Motor neuron (in vitro differentiated cells): ENCODE measurements at regions not wholly inside any gene's neighbourhood (a gene's known extent, or its start where the extent isn't known, plus 50 kb on each side); places are given as distances from the start of the nearest gene placed in this dataset.
A peak's percentile ranks its signal among the peaks of the same experiment; 100 is the strongest.

Experiments
- ATAC-seq, 8 experiments: fragments of 200-7000 bp; cut with Tn5 transposase; replicated peaks in 6 of 8; 2 replicates each; pipeline ENCODE4 v1.8.0; 2021; ENCODE audit warnings: mild to moderate bottlenecking in 8 of 8, moderate library complexity in 8 of 8
- H3K27ac ChIP-seq, 2 donors: fragments of 250-450 bp; sonication (Bioruptor Pico); 2 replicates each; pipeline ENCODE4 v1.9.0; 2021; ENCODE audit warnings: antibody characterized with exemption in 2 of 2, mild to moderate bottlenecking in 2 of 2, moderate library complexity in 1 of 2
- H3K4me1 ChIP-seq, 2 donors: fragments of 250-450 bp; sonication (Bioruptor Pico); replicated peaks in 1 of 2; 2 replicates each; pipeline ENCODE4 v1.6.1; 2021; ENCODE audit warnings: antibody characterized with exemption in 2 of 2, mild to moderate bottlenecking in 2 of 2, moderate library complexity in 1 of 2
- H3K4me3 ChIP-seq, 5 donors: fragments of 250-450 bp; sonication (Bioruptor Pico); 2 replicates each; pipeline ENCODE4 v1.9.0; 2021; ENCODE audit warnings: antibody characterized with exemption in 5 of 5, mild to moderate bottlenecking in 5 of 5, moderate library complexity in 4 of 5
- WGBS, 10 experiments: fragments of 450-650 bp; shearing (Covaris generic); methylation state at CpG; one replicate each; pipeline ENCODE4 v1.0.0; 2022; 5-methylcytosine and 5-hydroxymethylcytosine counted together
- in situ Hi-C, 9 experiments: fragments of 400-800 bp; cut with MboI; loops; one replicate each; pipeline ENCODE4 v1.15.0; 2021; ENCODE audit warnings: low sequenced_read_pairs in 9 of 9, low pct_unique_long_range_greater_than_20kb in 2 of 9; ENCODE audit not compliant: unreplicated experiment in 9 of 9

DNA sequence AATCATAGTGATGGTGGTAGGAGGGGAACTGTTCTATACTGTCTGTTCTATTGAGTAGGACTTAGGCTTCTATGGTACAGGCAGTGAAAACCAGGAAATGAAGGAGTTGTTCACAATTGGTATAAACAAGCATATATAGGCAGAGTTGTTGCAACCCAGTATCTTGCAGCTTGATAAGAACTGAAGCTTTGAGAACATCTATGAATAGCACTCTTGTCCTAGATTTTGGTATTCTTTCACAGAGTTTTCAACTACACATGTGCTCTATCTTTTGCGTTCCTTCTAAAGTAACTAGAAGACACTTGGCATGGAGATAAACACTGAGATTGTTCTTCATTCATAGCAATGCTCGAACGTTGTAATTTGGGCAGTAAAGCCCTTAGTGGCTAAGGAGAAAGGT lies 91.8 kb downstream of the KCNJ2 start:
- no peak overlapping the region for H3K4me3 ChIP-seq
- in situ Hi-C loops: no loop called here
- no peak overlapping the region for H3K27ac ChIP-seq
- no peaks in the 10 kb centered on the region for H3K4me1 ChIP-seq
- ATAC-seq: no peak
- 10 to 100% (median 79%) methylated on average over 2 to 3 of the region's 3 CpGs; no CpG with 5 or more reads in 2 of the 10 experiments for WGBS, 10 experiments

DNA sequence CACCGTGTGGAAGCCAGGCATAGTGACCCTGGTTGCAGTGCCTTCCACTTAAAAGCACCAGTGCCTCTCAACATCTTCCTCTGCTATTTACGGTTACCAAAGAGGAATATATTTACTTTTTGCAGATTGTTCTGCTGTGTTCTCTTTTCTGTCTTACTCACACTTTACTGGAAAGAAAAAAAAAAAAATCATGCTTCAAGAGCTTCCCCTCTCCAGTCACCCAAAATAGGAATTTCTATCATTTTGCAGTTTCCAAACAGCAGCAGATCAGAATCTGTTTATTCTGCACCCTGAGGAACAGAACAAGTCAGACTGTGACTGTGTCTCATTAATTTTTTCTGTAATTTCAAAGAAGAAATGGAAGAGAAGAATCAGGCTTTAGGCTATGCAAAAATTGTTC lies 96.1 kb downstream of the KCNJ2 start:
- in situ Hi-C loops: no loop called here
- ATAC-seq: peak in 2 of 8 experiments; percentile 15 to 47
- 0 to 100% (median 72%) methylated on average over 1 to 2 of the region's 2 CpGs; no CpG with 5 or more reads in 1 of the 10 experiments for WGBS, 10 experiments
- Histone ChIP-seq H3K4me1 (no peaks in the 10 kb centered on the region), H3K4me3 (no peak overlapping the region), H3K27ac (no peak overlapping the region)

DNA sequence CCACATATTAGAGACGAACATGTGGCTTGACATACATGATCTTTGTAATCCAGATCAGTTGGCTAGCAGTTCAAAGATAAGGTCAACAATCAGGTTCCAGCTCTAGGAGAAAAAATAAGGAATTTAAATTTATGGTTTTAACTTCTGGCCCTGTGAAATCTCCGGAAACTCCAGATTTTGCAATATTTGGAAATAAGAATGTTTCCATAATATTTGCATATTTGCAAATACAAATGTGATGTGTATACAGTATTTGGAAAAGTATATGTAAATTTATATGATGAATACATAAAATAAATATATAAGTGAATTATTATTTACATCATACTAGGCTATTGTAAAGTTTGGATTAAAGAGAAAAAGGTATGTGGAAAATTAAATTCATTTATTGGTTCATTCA lies 97.1 kb downstream of the KCNJ2 start:
- in situ Hi-C loops: no loop called here
- ATAC-seq: peak in 1 of 8 experiments; percentile 62
- Histone ChIP-seq H3K27ac (no peak overlapping the region), H3K4me3 (no peak overlapping the region), H3K4me1 (no peaks in the 10 kb centered on the region)
- WGBS, 10 experiments: 0 to 100% (median 60%) methylated on average over 1 to 2 of the region's 2 CpGs; no CpG with 5 or more reads in 1 of the 10 experiments

DNA sequence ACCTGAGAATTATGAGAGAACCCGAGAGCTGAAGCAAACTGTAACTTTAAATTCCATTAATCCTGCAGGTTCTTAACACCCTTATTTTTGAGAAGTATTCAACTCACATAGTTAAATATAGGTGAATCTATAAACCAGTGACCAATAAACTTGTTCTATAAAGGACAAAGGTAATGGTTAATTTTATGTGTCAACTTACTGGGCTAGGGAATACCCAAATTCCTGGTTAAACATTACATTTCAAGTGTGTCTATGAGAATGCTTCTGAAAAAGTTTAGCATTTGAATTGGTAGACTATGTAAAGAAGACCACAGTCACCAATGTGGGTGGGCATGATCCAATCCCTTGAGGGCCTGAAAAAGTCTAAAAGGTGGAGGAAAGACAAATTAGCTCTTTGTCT lies 99.1 kb downstream of the KCNJ2 start:
- WGBS, 10 experiments: 20 to 100% (median 72%) methylated on average over 1 of the region's 1 CpG; no CpG with 5 or more reads in 2 of the 10 experiments
- no peak overlapping the region for H3K27ac ChIP-seq
- no peaks in the 10 kb centered on the region for H3K4me1 ChIP-seq
- no peak overlapping the region for H3K4me3 ChIP-seq
- in situ Hi-C loops: no loop called here
- ATAC-seq: no peak

DNA sequence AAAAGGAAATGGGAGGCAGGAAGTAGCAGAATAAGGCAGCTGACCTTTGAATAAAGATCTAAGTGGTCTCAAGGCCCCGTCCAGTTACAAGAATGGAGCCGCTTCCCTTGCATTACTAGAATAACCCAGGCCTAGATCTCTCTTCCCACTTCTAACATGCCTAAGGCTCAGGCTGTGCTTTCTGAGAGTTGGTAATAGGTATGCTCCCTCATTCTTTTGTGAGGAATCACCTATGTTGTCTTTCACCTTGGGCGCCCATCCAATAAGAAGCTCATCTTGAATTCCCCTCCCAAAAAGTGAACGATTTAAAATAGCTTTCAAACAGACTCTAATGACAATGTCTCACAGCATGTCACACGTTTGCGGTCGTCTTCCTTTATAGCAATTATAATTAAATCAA lies 101.2 kb downstream of the KCNJ2 start:
- in situ Hi-C loops: no loop called here
- no peaks in the 10 kb centered on the region for H3K4me1 ChIP-seq
- no peak for ATAC-seq
- 42 to 86% (median 73%) methylated on average over 1 to 7 of the region's 7 CpGs for WGBS, 10 experiments
- H3K4me3 ChIP-seq: no peak overlapping the region
- no peak overlapping the region for H3K27ac ChIP-seq

DNA sequence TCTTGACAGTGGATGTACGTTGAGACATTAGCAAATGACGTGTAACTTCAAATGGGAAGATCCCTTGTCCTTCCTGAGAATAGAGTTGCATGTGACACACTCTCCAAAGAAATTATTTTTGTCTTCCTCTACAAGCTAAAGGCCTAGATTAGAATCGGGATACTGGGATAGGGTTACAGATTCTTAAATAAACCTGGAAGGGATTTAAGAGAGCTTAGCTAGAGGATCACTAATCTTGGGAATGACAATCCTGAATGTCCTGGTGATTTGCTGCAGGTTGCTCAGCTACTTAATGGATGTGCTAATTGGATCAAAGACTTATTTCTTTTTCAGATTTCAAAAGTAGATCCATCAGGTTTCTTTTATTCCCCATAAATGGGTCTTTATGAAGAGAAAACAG lies 101.9 kb downstream of the KCNJ2 start:
- no peak for ATAC-seq
- no peak overlapping the region for H3K27ac ChIP-seq
- H3K4me1 ChIP-seq: no peaks in the 10 kb centered on the region
- 29 to 100% (median 92%) methylated on average over 1 to 3 of the region's 3 CpGs for WGBS, 10 experiments
- in situ Hi-C loops: no loop called here
- no peak overlapping the region for H3K4me3 ChIP-seq

DNA sequence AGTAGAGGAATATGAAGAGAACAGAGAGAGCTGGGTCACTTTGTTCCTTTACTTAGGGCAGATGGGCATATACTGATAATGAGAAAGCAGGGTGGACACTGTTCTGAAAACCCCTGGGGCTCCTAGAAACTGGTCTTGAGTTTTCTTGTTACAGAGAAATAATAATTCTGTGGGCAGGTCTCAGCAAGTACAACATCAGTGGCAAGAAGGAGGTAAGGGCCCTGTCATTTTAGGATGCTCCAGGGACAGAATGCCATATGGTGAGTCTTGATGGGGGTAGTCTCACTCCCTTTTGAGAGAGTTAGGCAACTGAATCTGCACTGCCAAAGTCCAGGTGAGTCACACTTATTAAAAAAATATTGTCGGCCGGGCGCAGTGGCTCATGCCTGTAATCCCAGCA lies 102.3 kb downstream of the KCNJ2 start:
- H3K27ac ChIP-seq: no peak overlapping the region
- WGBS, 10 experiments: 100% methylated on average over 3 of the region's 3 CpGs; no CpG with 5 or more reads in 9 of the 10 experiments
- H3K4me1 ChIP-seq: no peaks in the 10 kb centered on the region
- no peak overlapping the region for H3K4me3 ChIP-seq
- in situ Hi-C loops: no loop called here
- ATAC-seq: no peak

DNA sequence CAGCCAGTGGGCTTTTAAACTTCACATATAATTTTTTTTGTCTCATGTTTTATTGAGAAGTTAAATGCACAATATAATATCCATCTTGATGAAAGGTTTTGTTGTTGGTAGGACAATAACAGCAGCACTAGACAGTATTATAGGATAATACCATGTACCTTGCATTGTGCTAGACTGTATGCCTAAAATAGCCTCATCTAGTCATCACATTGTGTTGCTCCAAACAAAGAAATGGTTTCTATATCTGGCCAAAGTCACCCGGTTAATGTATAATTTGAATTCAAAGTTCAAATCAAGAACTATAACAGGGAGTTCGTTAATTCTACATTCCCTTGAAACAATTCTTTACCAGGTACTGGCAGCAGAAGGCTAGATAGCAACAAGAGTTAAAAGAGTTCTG lies 104.9 kb downstream of the KCNJ2 start:
- in situ Hi-C loops: no loop called here
- H3K27ac ChIP-seq: no peak overlapping the region

DNA sequence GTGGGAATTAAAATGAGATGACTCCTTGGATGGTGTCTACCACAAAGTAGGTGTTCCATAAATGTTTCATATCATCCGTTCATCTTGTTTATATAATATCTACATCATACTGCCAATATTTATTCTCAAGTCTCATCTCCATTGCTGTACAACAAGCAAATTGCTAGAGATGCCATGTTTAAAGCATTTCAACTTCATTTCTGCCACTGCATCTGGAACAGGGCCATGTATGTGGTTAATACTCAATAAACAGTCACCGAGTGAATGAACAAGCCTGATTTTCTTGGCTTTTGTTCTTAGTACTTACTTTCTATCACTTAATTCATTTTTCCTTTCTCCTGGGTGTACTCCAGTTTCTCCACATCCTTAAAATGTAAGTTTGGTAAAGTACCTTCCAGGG lies 107.6 kb downstream of the KCNJ2 start:
- in situ Hi-C loops: loop anchor here in 1 of 9 experiments (25.0 kb wide), 1 partner anchor 110 kb away; no protein-coding TSS in a partner anchor
- ATAC-seq: no peak
- H3K4me3 ChIP-seq: no peak overlapping the region
- H3K27ac ChIP-seq: no peak overlapping the region
- peaks cover 4 to 8% of the 10 kb centered on the region in 2 donors for H3K4me1 ChIP-seq
- WGBS, 10 experiments: 0 to 100% (median 88%) methylated on average over 1 to 2 of the region's 2 CpGs; no CpG with 5 or more reads in 3 of the 10 experiments

More for the DNA sequence above, 104.9 kb downstream of the KCNJ2 start:
- ATAC-seq: no peak
- Histone ChIP-seq H3K4me3 (no peak overlapping the region), H3K4me1 (peaks cover 4 to 8% of the 10 kb centered on the region in 2 donors)
- 61 to 95% (median 83%) methylated on average over 1 to 2 of the region's 2 CpGs; no CpG with 5 or more reads in 2 of the 10 experiments for WGBS, 10 experiments

DNA sequence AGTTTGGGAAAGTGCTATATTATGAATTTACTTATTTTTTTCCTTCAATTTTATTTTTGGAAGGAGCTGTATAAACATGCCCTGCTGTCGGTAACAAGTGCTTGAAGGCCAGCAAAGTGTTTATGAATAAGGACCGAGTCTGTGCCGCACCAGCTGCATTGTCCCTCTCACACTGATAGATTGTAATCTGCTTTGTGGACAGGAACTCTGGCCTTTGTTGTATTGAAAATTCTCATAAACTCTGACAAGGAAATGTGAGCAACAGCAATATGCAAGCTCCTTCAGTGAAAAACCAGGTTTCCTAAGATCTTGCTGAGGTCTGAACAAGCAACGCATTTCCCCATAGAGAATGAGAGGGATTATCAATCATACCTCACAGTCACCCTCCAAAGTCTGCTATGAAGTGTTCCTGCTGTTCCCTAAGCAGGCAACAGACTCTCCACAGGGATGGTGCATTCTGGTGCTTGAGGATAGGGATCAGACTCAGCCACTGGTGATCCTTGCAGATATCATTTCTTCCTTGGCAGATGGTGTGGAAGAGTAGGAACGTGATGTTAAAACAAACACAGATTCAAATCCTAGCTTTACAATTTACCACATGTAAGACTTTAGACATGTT lies 109.6 kb downstream of the KCNJ2 start:
- H3K4me3 ChIP-seq: no peak overlapping the region
- peak in 5 of 8 experiments; percentile 22 to 68 (median 41) for ATAC-seq
- H3K4me1 ChIP-seq: peaks cover 4 to 8% of the 10 kb centered on the region in 2 donors
- in situ Hi-C loops: loop anchor here in 1 of 9 experiments (25.0 kb wide), 1 partner anchor 108 kb away; no protein-coding TSS in a partner anchor
- peak overlapping the region in 1 of 2 donors; percentile 11 for H3K27ac ChIP-seq
- whole genome bisulfite sequencing, 10 experiments: 31 to 78% (median 45%) methylated on average over 1 to 5 of the region's 5 CpGs; no CpG with 5 or more reads in 1 of the 10 experiments

DNA sequence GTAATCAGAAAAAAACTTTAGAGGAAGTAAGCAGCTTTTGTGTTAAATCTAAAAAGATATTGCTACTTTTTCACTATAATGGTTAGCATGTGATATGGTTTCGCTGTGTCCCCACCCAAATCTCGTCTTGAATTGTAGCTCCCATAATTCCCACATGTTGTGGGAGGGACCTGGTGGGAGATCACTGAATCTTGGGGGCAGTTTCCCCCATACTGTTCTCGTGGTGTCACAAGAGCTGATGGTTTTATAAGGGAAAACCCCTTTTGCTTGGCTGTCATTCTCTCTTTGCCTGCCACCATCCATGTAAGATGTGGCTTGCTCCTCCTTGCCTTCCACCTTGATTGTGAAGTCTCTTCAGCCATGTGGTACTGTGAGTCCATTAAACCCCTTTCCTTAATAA lies 117.1 kb downstream of the KCNJ2 start:
- Histone ChIP-seq H3K4me1 (no peaks in the 10 kb centered on the region), H3K27ac (no peak overlapping the region), H3K4me3 (no peak overlapping the region)
- no peak for ATAC-seq
- in situ Hi-C loops: loop anchor here in 1 of 9 experiments (25.0 kb wide), 1 partner anchor 101 kb away; no protein-coding TSS in a partner anchor
- 20 to 100% (median 80%) methylated on average over 1 to 3 of the region's 3 CpGs; no CpG with 5 or more reads in 1 of the 10 experiments for WGBS, 10 experiments

DNA sequence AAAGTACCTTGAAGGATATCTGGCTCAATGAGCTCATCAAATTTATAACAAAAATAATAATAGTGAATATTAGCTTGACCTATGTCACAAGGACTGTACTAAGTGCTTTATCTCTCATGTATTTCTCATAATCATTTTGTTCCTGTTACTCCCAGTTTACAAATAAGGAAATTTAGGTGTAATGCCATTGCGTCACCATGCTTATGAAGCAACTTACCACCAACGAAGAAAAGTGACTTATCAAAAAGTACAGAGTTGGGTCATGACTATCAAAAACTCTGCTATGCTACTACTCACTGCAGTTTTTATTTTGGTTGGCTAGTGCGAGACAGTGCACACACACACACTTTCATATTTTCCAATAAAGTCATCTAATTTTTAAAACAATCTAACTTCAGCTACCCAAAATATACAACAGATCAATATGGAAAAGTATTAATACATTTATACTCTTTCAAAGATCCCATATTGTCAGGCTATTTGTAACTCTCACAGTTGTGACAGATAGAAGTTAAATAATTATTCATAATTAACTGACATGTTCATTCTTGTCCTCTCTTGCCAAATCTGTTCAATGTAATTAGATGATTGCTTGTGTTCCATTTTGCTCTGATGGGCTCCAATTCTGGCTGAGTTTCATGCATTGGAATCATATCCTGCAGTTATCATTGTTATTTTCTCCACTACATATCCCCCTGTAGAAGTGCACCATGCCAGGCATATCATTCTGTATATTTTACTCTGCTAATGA lies 119.4 kb downstream of the KCNJ2 start:
- Histone ChIP-seq H3K27ac (no peak overlapping the region), H3K4me3 (no peak overlapping the region), H3K4me1 (no peaks in the 10 kb centered on the region)
- ATAC-seq: no peak
- in situ Hi-C loops: loop anchor here in 1 of 9 experiments (25.0 kb wide), 1 partner anchor 99 kb away; no protein-coding TSS in a partner anchor
- whole genome bisulfite sequencing, 10 experiments: 69 to 100% (median 92%) methylated on average over 1 to 3 of the region's 3 CpGs; no CpG with 5 or more reads in 1 of the 10 experiments

DNA sequence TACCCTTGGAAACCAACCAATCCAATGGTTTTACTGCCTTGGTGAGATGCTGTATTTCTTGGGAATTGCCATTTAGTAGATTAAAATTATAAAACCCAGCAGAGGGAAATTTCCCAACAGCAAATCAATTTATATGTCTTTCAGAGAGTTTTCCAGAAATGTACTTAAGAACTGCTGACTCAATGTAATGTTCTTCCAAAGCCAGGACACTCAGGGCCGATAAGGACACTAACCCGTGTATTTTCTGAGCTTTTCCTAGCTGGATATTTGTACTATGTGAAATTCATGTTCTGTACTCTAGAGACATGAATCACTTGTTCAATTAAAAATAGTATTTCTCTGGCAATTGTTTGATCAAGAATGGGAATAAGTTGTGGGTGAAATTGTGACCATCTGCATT lies 121.4 kb downstream of the KCNJ2 start:
- no peak for ATAC-seq
- 13 to 100% (median 95%) methylated on average over 1 to 2 of the region's 2 CpGs; no CpG with 5 or more reads in 2 of the 10 experiments for WGBS, 10 experiments
- in situ Hi-C loops: loop anchor here in 1 of 9 experiments (25.0 kb wide), 1 partner anchor 97 kb away; no protein-coding TSS in a partner anchor
- no peak overlapping the region for H3K4me3 ChIP-seq
- no peak overlapping the region for H3K27ac ChIP-seq
- H3K4me1 ChIP-seq: no peaks in the 10 kb centered on the region
